A549 (cell line): ENCODE measurements at regions not wholly inside any gene's neighbourhood (a gene's known extent, or its start where the extent isn't known, plus 50 kb on each side); places are given as distances from the start of the nearest gene placed in this dataset.

Experiments used
- ATAC-seq, 2 experiments: fragments of 200-7000 bp in 1 of 2; fragments of >200 bp in 1 of 2; cut with Nextera tagmentation in 1 of 2; cut with Tn5 transposase in 1 of 2; 3 replicates each; pipeline versions ENCODE4 v1.8.0 to v1.9.1; 2018 to 2020; ENCODE audit warnings: mild to moderate bottlenecking in 1 of 2, moderate library complexity in 1 of 2
- CTCF ChIA-PET: fragments of 300-600 bp; sonication (Branson Sonifier 250); formaldehyde crosslinking; extraction: SDS; loops from one replicate; lab custom pipeline; 2021; ENCODE audit warnings: antibody characterized with exemption, inconsistent platforms; lab: Yijun Ruan, JAX
- POLR2A ChIA-PET: fragments of 350-600 bp; formaldehyde crosslinking; extraction: SDS; loops from one replicate; lab custom pipeline; 2021; ENCODE audit warnings: antibody characterized with exemption, inconsistent platforms; lab: Yijun Ruan, JAX
- DNase-seq, 2 experiments: peaks; one replicate each; pipeline versions ENCODE4 v3.0.0 to v3.0.0-alpha.2; 2011 to 2016; ENCODE audit warnings: low read depth in 1 of 2, low spot score in 1 of 2
- FAIRE-seq: peaks from 2 replicates; lab custom pipeline; 2011; peaks lifted over from hg19 to GRCh38; lab: Jason Lieb, UNC
- H3K27ac ChIP-seq, 2 experiments: fragments of >200 bp; sonication (Bioruptor Twin); formaldehyde crosslinking; 3 replicates each; pipeline ENCODE4 v1.5.1; 2016 to 2017
- H3K4me1 ChIP-seq: fragments of >200 bp; sonication (Bioruptor Twin); formaldehyde crosslinking; 3 replicates; pipeline ENCODE4 v1.6.1; 2016
- H3K4me2 ChIP-seq: fragments of >200 bp; sonication (Bioruptor Twin); formaldehyde crosslinking; 3 replicates; pipeline ENCODE4 v1.6.1; 2016
- H3K4me3 ChIP-seq: fragments of >200 bp; sonication (Bioruptor Twin); formaldehyde crosslinking; 3 replicates; pipeline ENCODE4 v1.5.1; 2016
- H3K9me3 ChIP-seq: fragments of >200 bp; sonication (Bioruptor Twin); formaldehyde crosslinking; 3 replicates; pipeline ENCODE4 v1.6.1; 2016
- BCL3 ChIP-seq: fragments of >200 bp; sonication (Bioruptor Twin); formaldehyde crosslinking; IDR thresholded peaks from 3 replicates; pipeline ENCODE4 v1.6.1; 2016
- CBX2 ChIP-seq: fragments of 200-600 bp; sonication (generic); IDR thresholded peaks from 2 replicates; pipeline ENCODE4 v1.6.1; 2016; ENCODE audit warnings: low read depth, mild to moderate bottlenecking, borderline replicate concordance
- CTCF ChIP-seq: fragments of >200 bp; sonication (Bioruptor Twin); formaldehyde crosslinking; IDR thresholded peaks from 3 replicates; pipeline ENCODE4 v1.5.1; 2016
- HES2 ChIP-seq: fragments of >200 bp; sonication (Bioruptor Twin); formaldehyde crosslinking; IDR thresholded peaks from 2 replicates; pipeline ENCODE4 v1.6.1; 2016
- HEYL ChIP-seq: fragments of 250-450 bp; sonication (Bioruptor Pico); IDR thresholded peaks from 2 replicates; pipeline ENCODE4 v1.8.0; 2021; ENCODE audit warnings: mild to moderate bottlenecking, moderate library complexity
- HMGXB4 ChIP-seq: fragments of 250-450 bp; sonication (Bioruptor Pico); IDR thresholded peaks from 2 replicates; pipeline ENCODE4 v1.5.0; 2021; ENCODE audit warnings: mild to moderate bottlenecking, moderate library complexity, borderline replicate concordance
- HOXB13 ChIP-seq: fragments of 250-450 bp; sonication (Bioruptor Pico); IDR thresholded peaks from 2 replicates; pipeline ENCODE4 v1.5.0; 2020; ENCODE audit warnings: low read depth, mild to moderate bottlenecking, moderate library complexity
- KDM1A ChIP-seq: fragments of 200-600 bp; sonication (generic); IDR thresholded peaks from 2 replicates; pipeline ENCODE4 v1.6.1; 2016; ENCODE audit warnings: low read depth, mild to moderate bottlenecking
- KDM5A ChIP-seq: fragments of 200-600 bp; sonication (generic); IDR thresholded peaks from 2 replicates; pipeline ENCODE4 v1.6.1; 2016; ENCODE audit warnings: antibody characterized with exemption, mild to moderate bottlenecking
- NR3C1 ChIP-seq: fragments of >200 bp; sonication (Bioruptor Twin); formaldehyde crosslinking; IDR thresholded peaks from 3 replicates; pipeline ENCODE4 v1.6.1; 2017
- PHF8 ChIP-seq: fragments of 200-600 bp; sonication (generic); IDR thresholded peaks from 2 replicates; pipeline ENCODE4 v1.6.1; 2016; ENCODE audit warnings: low read depth, mild to moderate bottlenecking, antibody characterized with exemption, moderate library complexity, borderline replicate concordance
- RCOR1 ChIP-seq: fragments of 150-350 bp; IDR thresholded peaks from 2 replicates; pipeline ENCODE4 v1.6.1; 2014; ENCODE audit warnings: antibody characterized with exemption, low read length, low read depth
- REST ChIP-seq: fragments of 200-600 bp; sonication (generic); IDR thresholded peaks from 2 replicates; pipeline ENCODE4 v1.6.1; 2016; ENCODE audit warnings: antibody characterized with exemption, mild to moderate bottlenecking, moderate library complexity
- SREBF2 ChIP-seq: fragments of 450-650 bp; IDR thresholded peaks from 2 replicates; pipeline ENCODE4 v1.6.1; 2014; ENCODE audit warnings: mild to moderate bottlenecking, moderate library complexity
- ZC3H11A ChIP-seq: fragments of 450-650 bp; IDR thresholded peaks from 2 replicates; pipeline ENCODE4 v1.6.1; 2014; ENCODE audit warnings: antibody characterized with exemption, mild to moderate bottlenecking
- ZSCAN20 ChIP-seq: fragments of 250-450 bp; sonication (Bioruptor Pico); IDR thresholded peaks from 2 replicates; pipeline ENCODE4 v1.8.0; 2022; ENCODE audit warnings: mild to moderate bottlenecking, moderate library complexity
- WGBS: methylation state at CpG from one replicate; pipeline ENCODE4 v1.1.6; 2017; ENCODE audit errors: missing lambda C conversion rate; 5-methylcytosine and 5-hydroxymethylcytosine counted together

- no peak for ATAC-seq
- Histone ChIP-seq H3K27ac (no peak overlapping the region), H3K4me2 (no peak overlapping the region), H3K4me1 (no peaks in the 10 kb centered on the region), H3K4me3 (no peak overlapping the region), H3K9me3 (no peaks in the 10 kb centered on the region)
- FAIRE-seq, result no peak
- DNase-seq, result no peak
- POLR2A ChIA-PET, result no interaction called here
- CTCF ChIA-PET, result no interaction called here
- TF ChIP-seq NR3C1 (no peak), HES2 (no peak), HOXB13 (no peak), SREBF2 (no peak), HMGXB4 (CRISPR knock-in tag) (no peak), BCL3 (no peak), KDM5A (no peak), RCOR1 (no peak), HEYL (CRISPR knock-in tag) (no peak), KDM1A (no peak), REST (no peak), PHF8 (no peak), ZSCAN20 (CRISPR knock-in tag) (no peak), CBX2 (no peak), ZC3H11A (no peak)
These were observed 56.0 kb upstream of the ST8SIA3 start for GRCh38 chr18:57296336-57296735.

GRCh38 chr18:57297306-57297705 lies 55.1 kb upstream of the ST8SIA3 start:
- ATAC-seq (no peak), FAIRE-seq (no peak), DNase-seq (no peak)
- 64% methylated on average over 7 of the region's 7 CpGs for WGBS
- H3K4me2 ChIP-seq, result no peak overlapping the region
- no peaks in the 10 kb centered on the region for H3K9me3 ChIP-seq
- POLR2A ChIA-PET, result no interaction called here
- H3K4me3 ChIP-seq, result no peak overlapping the region
- H3K4me1 ChIP-seq, result no peaks in the 10 kb centered on the region
- CTCF ChIA-PET, result no interaction called here
- H3K27ac ChIP-seq, result no peak overlapping the region
- no peak for TF ChIP-seq CTCF
- no peak for TF ChIP-seq CBX2
- TF ChIP-seq RCOR1, result no peak
- no peak for TF ChIP-seq KDM5A
- TF ChIP-seq KDM1A, result no peak
